SK-N-SH (cell line): ENCODE measurements at regions not wholly inside any gene's neighbourhood (a gene's known extent, or its start where the extent isn't known, plus 50 kb on each side); places are given as distances from the start of the nearest gene placed in this dataset.

Experiments
- CHD2 ChIP-seq: fragments of 150-350 bp; IDR thresholded peaks from 2 replicates; pipeline ENCODE4 v1.6.1; 2018; ENCODE audit warnings: low read length; ENCODE audit not compliant: partially characterized antibody
- CTCF ChIP-seq: fragments of 200-600 bp; sonication (generic); IDR thresholded peaks from 2 replicates; pipeline ENCODE4 v1.6.1; 2017; ENCODE audit warnings: antibody characterized with exemption, mild to moderate bottlenecking, moderate library complexity
- EZH2phosphoT487 ChIP-seq: fragments of 200-600 bp; sonication (generic); IDR thresholded peaks from 2 replicates; pipeline ENCODE4 v1.6.1; 2017; ENCODE audit warnings: low read depth, mixed run types, mild to moderate bottlenecking, antibody characterized with exemption, moderate library complexity, borderline replicate concordance
- JUND ChIP-seq: IDR thresholded peaks from 2 replicates; pipeline ENCODE4 v1.4.0; 2012
- MXI1 ChIP-seq: IDR thresholded peaks from 2 replicates; pipeline ENCODE4 v1.6.1; 2012; ENCODE audit warnings: mild to moderate bottlenecking, low read depth, low read length, improper control_type of control experiment
- PBX3 ChIP-seq: IDR thresholded peaks from 2 replicates; pipeline ENCODE4; 2012
- POLR2AphosphoS5 ChIP-seq: IDR thresholded peaks from 2 replicates; pipeline ENCODE4 v1.6.1; 2012; ENCODE audit warnings: low read depth, low read length
- SMC3 ChIP-seq: IDR thresholded peaks from 2 replicates; pipeline ENCODE4 v1.6.1; 2012; ENCODE audit warnings: low read depth, low read length, improper control_type of control experiment
- TAF1 ChIP-seq: IDR thresholded peaks from 2 replicates; pipeline ENCODE4 v1.6.1; 2012; ENCODE audit warnings: low read depth, mild to moderate bottlenecking, low read length, moderate library complexity, borderline replicate concordance
- TF ChIP-seq, protein P1 (sequence below): IDR thresholded peaks from 2 replicates; pipeline ENCODE4 v1.4.0; 2012; ENCODE audit warnings: low read depth
- TF ChIP-seq, protein P2 (sequence below): IDR thresholded peaks from 2 replicates; pipeline ENCODE4 v1.6.1; 2012; ENCODE audit warnings: mild to moderate bottlenecking, low read depth, low read length, moderate library complexity
- TF ChIP-seq, protein P3 (sequence below): IDR thresholded peaks from 2 replicates; pipeline ENCODE4 v1.4.0; 2012; ENCODE audit warnings: low read depth, borderline replicate concordance

DNA sequence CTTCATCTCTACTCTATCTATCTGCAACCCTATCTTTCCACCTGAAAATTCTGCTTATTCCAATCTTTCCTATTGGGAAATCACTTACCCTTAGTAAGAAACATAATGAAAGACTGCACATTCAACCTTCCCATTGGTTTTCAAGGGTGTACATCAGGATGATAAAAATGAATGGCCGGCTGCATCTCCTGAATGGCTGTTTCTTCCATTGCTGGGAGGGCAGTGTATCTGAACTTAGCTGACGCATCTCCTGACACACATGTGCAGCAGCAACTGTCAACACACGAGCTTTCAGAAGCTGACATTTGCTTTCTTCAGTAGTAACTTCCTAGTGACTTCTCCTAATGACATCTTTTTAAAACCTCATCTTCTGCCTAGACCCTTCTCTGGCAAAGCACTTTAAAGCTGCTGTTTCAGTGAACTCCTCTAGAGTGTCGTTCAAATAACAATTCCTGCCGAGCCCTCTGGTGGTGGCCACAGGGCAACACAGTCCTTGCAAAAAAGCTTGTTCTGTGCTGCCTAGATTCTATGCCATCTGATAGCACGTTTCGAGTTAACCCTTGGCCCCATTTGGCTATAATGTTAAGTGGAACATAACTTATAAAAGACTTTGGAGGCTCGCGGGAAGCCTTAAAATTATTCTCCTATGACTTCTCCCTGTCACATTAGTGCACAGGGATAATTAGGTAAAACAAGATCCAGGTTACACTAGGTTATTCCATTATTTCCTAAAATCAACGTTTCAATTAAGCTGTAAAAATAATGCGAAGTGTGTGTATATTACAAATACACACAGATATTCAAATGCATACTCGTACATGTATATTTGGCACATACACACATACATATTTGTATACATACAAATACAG, 2340.7 kb downstream of the PCDH7 start:
- TF ChIP-seq EZH2phosphoT487 = no peak
- TF ChIP-seq CTCF = peak; percentile 88
- no peak for TF ChIP-seq PBX3
- TF ChIP-seq SMC3 = peak; percentile 64
- no peak for TF ChIP-seq POLR2AphosphoS5
- TF ChIP-seq, protein P1, sequence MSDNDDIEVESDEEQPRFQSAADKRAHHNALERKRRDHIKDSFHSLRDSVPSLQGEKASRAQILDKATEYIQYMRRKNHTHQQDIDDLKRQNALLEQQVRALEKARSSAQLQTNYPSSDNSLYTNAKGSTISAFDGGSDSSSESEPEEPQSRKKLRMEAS = no peak
- no peak for TF ChIP-seq JUND
- TF ChIP-seq TAF1 = no peak
- TF ChIP-seq, protein P2, sequence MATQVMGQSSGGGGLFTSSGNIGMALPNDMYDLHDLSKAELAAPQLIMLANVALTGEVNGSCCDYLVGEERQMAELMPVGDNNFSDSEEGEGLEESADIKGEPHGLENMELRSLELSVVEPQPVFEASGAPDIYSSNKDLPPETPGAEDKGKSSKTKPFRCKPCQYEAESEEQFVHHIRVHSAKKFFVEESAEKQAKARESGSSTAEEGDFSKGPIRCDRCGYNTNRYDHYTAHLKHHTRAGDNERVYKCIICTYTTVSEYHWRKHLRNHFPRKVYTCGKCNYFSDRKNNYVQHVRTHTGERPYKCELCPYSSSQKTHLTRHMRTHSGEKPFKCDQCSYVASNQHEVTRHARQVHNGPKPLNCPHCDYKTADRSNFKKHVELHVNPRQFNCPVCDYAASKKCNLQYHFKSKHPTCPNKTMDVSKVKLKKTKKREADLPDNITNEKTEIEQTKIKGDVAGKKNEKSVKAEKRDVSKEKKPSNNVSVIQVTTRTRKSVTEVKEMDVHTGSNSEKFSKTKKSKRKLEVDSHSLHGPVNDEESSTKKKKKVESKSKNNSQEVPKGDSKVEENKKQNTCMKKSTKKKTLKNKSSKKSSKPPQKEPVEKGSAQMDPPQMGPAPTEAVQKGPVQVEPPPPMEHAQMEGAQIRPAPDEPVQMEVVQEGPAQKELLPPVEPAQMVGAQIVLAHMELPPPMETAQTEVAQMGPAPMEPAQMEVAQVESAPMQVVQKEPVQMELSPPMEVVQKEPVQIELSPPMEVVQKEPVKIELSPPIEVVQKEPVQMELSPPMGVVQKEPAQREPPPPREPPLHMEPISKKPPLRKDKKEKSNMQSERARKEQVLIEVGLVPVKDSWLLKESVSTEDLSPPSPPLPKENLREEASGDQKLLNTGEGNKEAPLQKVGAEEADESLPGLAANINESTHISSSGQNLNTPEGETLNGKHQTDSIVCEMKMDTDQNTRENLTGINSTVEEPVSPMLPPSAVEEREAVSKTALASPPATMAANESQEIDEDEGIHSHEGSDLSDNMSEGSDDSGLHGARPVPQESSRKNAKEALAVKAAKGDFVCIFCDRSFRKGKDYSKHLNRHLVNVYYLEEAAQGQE = no peak
- TF ChIP-seq, protein P3, sequence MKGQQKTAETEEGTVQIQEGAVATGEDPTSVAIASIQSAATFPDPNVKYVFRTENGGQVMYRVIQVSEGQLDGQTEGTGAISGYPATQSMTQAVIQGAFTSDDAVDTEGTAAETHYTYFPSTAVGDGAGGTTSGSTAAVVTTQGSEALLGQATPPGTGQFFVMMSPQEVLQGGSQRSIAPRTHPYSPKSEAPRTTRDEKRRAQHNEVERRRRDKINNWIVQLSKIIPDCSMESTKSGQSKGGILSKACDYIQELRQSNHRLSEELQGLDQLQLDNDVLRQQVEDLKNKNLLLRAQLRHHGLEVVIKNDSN = no peak
- no peak for TF ChIP-seq CHD2
- no peak for TF ChIP-seq MXI1
